ENCODE measurements at regions not wholly inside any gene's neighbourhood (a gene's known extent, or its start where the extent isn't known, plus 50 kb on each side); places are given as distances from the start of the nearest gene placed in this dataset.

DNA sequence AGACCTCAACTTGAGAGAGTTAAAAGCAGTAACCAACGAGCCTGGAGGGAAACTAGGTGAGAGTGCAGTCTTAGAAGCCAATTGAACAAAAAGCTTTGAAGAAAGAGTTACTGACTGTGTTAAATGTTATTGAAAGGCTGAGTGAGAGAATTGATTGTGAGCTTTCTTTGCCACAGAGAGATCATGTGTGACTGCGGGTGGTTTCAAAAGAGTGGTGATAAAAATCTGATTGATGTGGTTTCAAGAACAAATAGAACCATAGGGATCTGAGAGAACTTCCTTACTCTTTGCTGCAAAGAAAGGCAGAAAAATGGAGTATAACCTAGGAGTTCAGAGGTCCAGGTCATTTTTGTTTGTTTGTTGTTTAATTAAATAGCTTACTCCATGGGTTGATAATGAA is 759.9 kb upstream of the ALCAM start:
- peak in 1 of 3 donors; percentile 33 for DNase-seq
- 32 to 54% methylated on average over 2 of the region's 2 CpGs for WGBS, 2 donors
- H3K27me3 ChIP-seq (ENCODE audit: control insufficient read depth in 3 of 3, insufficient read depth in 3 of 3, low read length in 2 of 3), result no peaks in the 10 kb centered on the region
- TF ChIP-seq, protein P1, sequence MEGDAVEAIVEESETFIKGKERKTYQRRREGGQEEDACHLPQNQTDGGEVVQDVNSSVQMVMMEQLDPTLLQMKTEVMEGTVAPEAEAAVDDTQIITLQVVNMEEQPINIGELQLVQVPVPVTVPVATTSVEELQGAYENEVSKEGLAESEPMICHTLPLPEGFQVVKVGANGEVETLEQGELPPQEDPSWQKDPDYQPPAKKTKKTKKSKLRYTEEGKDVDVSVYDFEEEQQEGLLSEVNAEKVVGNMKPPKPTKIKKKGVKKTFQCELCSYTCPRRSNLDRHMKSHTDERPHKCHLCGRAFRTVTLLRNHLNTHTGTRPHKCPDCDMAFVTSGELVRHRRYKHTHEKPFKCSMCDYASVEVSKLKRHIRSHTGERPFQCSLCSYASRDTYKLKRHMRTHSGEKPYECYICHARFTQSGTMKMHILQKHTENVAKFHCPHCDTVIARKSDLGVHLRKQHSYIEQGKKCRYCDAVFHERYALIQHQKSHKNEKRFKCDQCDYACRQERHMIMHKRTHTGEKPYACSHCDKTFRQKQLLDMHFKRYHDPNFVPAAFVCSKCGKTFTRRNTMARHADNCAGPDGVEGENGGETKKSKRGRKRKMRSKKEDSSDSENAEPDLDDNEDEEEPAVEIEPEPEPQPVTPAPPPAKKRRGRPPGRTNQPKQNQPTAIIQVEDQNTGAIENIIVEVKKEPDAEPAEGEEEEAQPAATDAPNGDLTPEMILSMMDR (IDR thresholded peaks at IDR 0.05; ENCODE audit: control extremely low read depth, extremely low read depth), result no peak
- no peak overlapping the region for H3K9ac ChIP-seq (ENCODE audit: insufficient read depth in 1 of 2, low read length in 2 of 2)
- no peaks in the 10 kb centered on the region for H3K4me1 ChIP-seq (ENCODE audit: control insufficient read depth in 5 of 5, insufficient read depth in 5 of 5, low read length in 5 of 5)
- no peak overlapping the region for H3K4me3 ChIP-seq
- no peak overlapping the region for H3K27ac ChIP-seq (ENCODE audit: low read depth in 1 of 2, low read length in 1 of 2)
- no peaks in the 10 kb centered on the region for H3K36me3 ChIP-seq (ENCODE audit: control insufficient read depth in 4 of 4, insufficient read depth in 4 of 4, low read length in 4 of 4)
- ATAC-seq (ENCODE audit: insufficient read depth, low FRiP score), result no peak
- H3K9me3 ChIP-seq (ENCODE audit: control insufficient read depth in 4 of 4, insufficient read depth in 3 of 4, low read length in 3 of 4), result no peaks in the 10 kb centered on the region

DNA sequence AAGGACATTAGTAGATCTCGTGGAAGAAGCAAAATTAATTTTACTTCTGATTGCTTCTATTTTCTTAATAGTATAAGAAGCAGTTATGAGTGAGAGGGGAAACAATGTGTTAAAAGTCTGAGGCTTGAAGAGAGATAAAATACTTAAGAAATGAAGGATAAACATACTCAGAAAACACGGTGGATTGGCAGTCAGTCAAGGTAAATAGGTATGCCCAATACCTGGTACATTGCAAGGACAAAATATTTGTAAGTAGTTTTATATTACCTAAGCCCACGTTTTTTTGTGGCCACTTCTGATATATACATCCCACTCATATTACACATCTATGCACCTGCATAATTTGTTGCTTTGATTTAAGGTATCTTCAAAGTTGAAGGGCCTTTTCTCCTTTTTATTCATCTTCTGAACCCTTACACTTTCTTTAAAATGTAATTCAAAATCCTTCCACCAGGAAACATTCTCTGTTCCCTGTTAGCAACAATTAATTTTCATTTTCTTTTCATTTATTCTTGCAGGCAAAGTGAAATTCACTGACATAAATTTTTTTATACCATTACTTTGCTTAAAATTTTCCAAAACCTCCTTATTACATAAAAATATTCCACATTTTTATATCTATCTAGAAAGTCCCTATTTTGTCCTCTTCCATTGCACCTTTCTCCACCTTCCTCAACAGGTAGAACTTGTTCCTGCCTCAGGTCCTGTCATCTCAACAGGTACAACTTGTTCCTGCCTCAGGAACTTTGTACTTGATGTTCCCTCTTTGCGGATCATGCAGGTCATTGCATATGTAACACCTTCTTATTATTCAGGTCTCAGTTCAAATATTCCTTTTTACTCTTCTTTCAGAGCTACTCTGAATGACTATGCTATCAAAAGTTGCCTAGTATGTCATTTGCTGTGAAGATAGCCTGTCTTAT is 755.7 kb upstream of the ALCAM start:
- no peaks in the 10 kb centered on the region for H3K4me1 ChIP-seq (ENCODE audit: control insufficient read depth in 5 of 5, insufficient read depth in 5 of 5, low read length in 5 of 5)
- H3K27ac ChIP-seq (ENCODE audit: low read depth in 1 of 2, low read length in 1 of 2), result no peak overlapping the region
- no peaks in the 10 kb centered on the region for H3K36me3 ChIP-seq (ENCODE audit: control insufficient read depth in 4 of 4, insufficient read depth in 4 of 4, low read length in 4 of 4)
- no peak overlapping the region for H3K4me3 ChIP-seq
- TF ChIP-seq, protein P1 (IDR thresholded peaks at IDR 0.05; ENCODE audit: control extremely low read depth, extremely low read depth), result no peak
- no peaks in the 10 kb centered on the region for H3K9me3 ChIP-seq (ENCODE audit: control insufficient read depth in 4 of 4, insufficient read depth in 3 of 4, low read length in 3 of 4)
- 44 to 60% methylated on average over 4 of the region's 4 CpGs for WGBS, 2 donors
- no peak overlapping the region for H3K9ac ChIP-seq (ENCODE audit: insufficient read depth in 1 of 2, low read length in 2 of 2)
- DNase-seq (peak in 2 of 3 donors; percentile 20 to 63), ATAC-seq (ENCODE audit: insufficient read depth, low FRiP score) (no peak)
- no peaks in the 10 kb centered on the region for H3K27me3 ChIP-seq (ENCODE audit: control insufficient read depth in 3 of 3, insufficient read depth in 3 of 3, low read length in 2 of 3)

DNA sequence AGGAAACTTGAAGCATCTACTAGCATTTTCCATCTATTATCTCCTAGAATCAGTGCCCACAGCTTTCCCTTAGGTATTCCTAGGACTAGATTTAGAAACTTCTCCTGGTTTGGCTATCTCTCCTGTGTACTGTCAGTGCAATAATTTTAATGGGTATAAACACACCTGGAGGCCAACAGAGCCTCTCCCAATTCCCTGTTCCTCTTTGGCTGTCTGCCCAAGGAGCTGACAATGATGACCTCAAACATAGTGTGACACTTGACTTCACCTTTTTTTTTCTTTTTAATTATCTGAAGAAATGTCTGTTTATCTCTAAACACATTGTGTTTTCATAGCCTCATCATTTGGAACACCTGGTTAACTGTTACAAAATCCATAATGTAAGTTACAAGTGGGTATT is 754.5 kb upstream of the ALCAM start:
- Histone ChIP-seq H3K27ac (ENCODE audit: low read depth in 1 of 2, low read length in 1 of 2) (no peak overlapping the region), H3K9me3 (ENCODE audit: control insufficient read depth in 4 of 4, insufficient read depth in 3 of 4, low read length in 3 of 4) (no peaks in the 10 kb centered on the region), H3K4me1 (ENCODE audit: control insufficient read depth in 5 of 5, insufficient read depth in 5 of 5, low read length in 5 of 5) (no peaks in the 10 kb centered on the region), H3K27me3 (ENCODE audit: control insufficient read depth in 3 of 3, insufficient read depth in 3 of 3, low read length in 2 of 3) (no peaks in the 10 kb centered on the region), H3K4me3 (no peak overlapping the region), H3K36me3 (ENCODE audit: control insufficient read depth in 4 of 4, insufficient read depth in 4 of 4, low read length in 4 of 4) (no peaks in the 10 kb centered on the region), H3K9ac (ENCODE audit: insufficient read depth in 1 of 2, low read length in 2 of 2) (no peak overlapping the region)
- TF ChIP-seq, protein P1 (IDR thresholded peaks at IDR 0.05; ENCODE audit: control extremely low read depth, extremely low read depth), result no peak
- DNase-seq (no peak), ATAC-seq (ENCODE audit: insufficient read depth, low FRiP score) (no peak)

Data from lung (tissue), 11 donors.